Cardiac fibroblast (primary cell): ENCODE measurements at regions not wholly inside any gene's neighbourhood (a gene's known extent, or its start where the extent isn't known, plus 50 kb on each side); places are given as distances from the start of the nearest gene placed in this dataset.

ENCODE experiments used
- DNase-seq, 2 donors: peaks; one replicate each; pipeline versions ENCODE4 v3.0.0 to v3.0.0-alpha.2; 2010; ENCODE audit warnings: low read depth in 2 of 2
- H3K4me3 ChIP-seq, 2 donors: replicated peaks in 1 of 2; 1 replicate in 1 of 2; 2 replicates in 1 of 2; pipeline ENCODE4 v1.5.1; 2011; ENCODE audit warnings: low read depth in 2 of 2, low read length in 2 of 2, mild to moderate bottlenecking in 2 of 2, moderate library complexity in 1 of 2
- CTCF ChIP-seq: IDR thresholded peaks from one replicate; pipeline ENCODE4 v1.5.1; 2011; ENCODE audit warnings: low read depth, mild to moderate bottlenecking, low read length, inconsistent platforms

- H3K4me3 ChIP-seq = no peak overlapping the region
- TF ChIP-seq CTCF = no peak
- no peak for DNase-seq
These were observed 1346.5 kb downstream of the MRPL39 start for GRCh38 chr21:24260751-24261150.

GRCh38 chr21:24259241-24259640 is 1348.0 kb downstream of the MRPL39 start:
- no peak for TF ChIP-seq CTCF
- no peak overlapping the region for H3K4me3 ChIP-seq
- DNase-seq = peak in 1 of 2 donors; percentile 7

DNA sequence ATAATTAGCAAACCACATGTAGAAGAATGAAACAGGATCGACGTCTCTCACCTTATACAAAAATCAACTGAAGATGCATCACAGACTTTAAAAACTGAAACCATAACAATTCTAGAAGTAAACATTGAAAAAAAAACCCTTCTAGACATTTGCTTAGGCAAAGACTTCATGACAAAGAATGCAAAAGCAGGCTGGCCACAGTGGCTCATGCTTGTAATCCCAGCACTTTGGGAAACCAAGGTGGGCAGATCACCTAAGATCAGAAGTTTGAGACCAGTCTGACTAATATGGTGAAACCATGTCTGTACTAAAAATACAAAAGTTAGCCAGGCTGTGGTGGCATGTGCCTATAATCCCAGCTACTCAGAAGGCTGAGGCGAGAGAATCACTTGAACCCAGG is 1351.7 kb downstream of the MRPL39 start:
- H3K4me3 ChIP-seq = no peak overlapping the region
- no peak for TF ChIP-seq CTCF
- no peak for DNase-seq

- peak in 1 of 2 donors; percentile 30 for DNase-seq
- TF ChIP-seq CTCF = no peak
- H3K4me3 ChIP-seq = no peak overlapping the region
These were observed 1381.8 kb downstream of the MRPL39 start for GRCh38 chr21:24225431-24225830.

DNA sequence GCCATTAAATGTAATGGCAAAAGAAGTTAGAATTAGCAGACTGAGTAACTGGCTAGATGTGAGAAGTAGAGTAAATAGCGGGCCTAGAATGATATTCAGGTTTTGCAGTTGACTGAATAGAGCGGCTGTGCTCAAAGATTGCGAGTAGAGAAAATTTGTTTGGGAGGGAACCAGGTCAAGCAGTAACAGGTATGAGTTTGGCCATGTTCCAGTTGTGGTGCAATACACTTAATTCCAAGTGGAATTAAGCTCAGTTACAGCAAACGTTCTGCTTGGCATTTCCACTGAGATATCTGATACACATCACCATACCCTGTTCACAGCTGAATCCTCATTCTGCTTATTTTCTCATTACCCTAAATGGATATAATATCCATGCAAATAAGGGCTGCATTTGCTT is 1382.9 kb downstream of the MRPL39 start:
- DNase-seq = no peak
- H3K4me3 ChIP-seq = no peak overlapping the region
- TF ChIP-seq CTCF = no peak

DNA sequence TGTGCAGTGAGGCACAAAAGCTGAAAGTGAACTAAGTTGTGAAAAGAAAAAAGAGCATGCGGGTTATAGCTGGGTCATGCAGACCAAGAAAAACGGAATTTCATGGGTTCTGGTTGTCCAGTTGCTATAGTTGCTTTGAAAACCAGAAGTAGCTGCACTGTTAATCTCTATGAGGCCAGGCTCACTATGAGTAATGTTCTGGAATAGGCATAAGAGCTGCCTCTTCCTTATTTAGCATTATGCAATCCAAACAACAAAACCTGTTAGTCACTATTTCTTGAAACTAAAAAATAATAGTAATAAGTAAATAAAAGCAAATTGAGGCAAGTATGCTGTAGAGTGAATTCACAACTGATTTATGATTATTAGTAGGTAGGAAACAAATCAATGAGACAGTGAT is 1383.7 kb downstream of the MRPL39 start:
- no peak for TF ChIP-seq CTCF
- DNase-seq = peak in 1 of 2 donors; percentile 25
- H3K4me3 ChIP-seq = no peak overlapping the region

DNA sequence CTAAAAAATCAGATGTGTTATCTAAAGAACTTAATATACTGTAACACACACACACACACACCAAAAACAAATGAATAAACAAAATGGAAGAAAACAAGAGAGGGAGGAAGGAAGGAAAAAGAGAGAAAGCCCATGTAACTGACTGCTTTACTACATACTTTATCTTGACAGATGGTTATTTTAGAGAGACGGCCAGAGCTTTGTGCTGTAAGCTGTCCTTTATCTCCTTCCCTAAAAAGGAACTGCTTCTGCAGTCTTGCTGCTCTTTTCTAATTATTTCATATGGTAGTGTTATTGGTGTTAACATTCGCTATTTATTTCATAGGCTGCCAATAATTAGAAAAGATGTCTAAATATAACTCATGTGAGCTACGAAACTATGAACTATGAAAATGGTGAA is 1384.6 kb downstream of the MRPL39 start:
- H3K4me3 ChIP-seq = no peak overlapping the region
- no peak for TF ChIP-seq CTCF
- no peak for DNase-seq
